GM19025 (cell line): ENCODE measurements at regions not wholly inside any gene's neighbourhood (a gene's known extent, or its start where the extent isn't known, plus 50 kb on each side); places are given as distances from the start of the nearest gene placed in this dataset.
A peak's percentile ranks its signal among the peaks of the same experiment; 100 is the strongest.
"Not testable (repeated sequence)": the region's sequence is repeated elsewhere in the genome, so short reads cannot be mapped to it uniquely, and the experiment has no call there.

Source experiments
- ATAC-seq: cut with Tn5 transposase; IDR thresholded peaks from one replicate; pipeline ENCODE4 v1.9.1; 2021; ENCODE audit warnings: mild to moderate bottlenecking, low read depth, moderate library complexity; ENCODE audit not compliant: unreplicated experiment

GRCh38 chr14:28944605-28945004 lies 178.0 kb downstream of the FOXG1 start:
- no peak for ATAC-seq

GRCh38 chr14:28946267-28946666 lies 179.7 kb downstream of the FOXG1 start:
- ATAC-seq, result no peak

- ATAC-seq, result no peak
These were observed 182.9 kb downstream of the FOXG1 start for GRCh38 chr14:28949503-28949902.

- no peak for ATAC-seq
These were observed 185.6 kb downstream of the FOXG1 start for GRCh38 chr14:28952161-28952560.

GRCh38 chr14:28952666-28953065 lies 186.1 kb downstream of the FOXG1 start:
- no peak for ATAC-seq

- no peak for ATAC-seq
These were observed 187.4 kb downstream of the FOXG1 start for GRCh38 chr14:28953973-28954372.

- peak; percentile 95 for ATAC-seq
These were observed 200.0 kb downstream of the FOXG1 start for GRCh38 chr14:28966416-28967233.

- no peak for ATAC-seq
These were observed 208.5 kb downstream of the FOXG1 start for GRCh38 chr14:28975084-28975483.

GRCh38 chr14:28982228-28982627 lies 215.6 kb downstream of the FOXG1 start:
- no peak for ATAC-seq

- ATAC-seq, result no peak
These were observed 216.7 kb downstream of the FOXG1 start for GRCh38 chr14:28983279-28983678.

- no peak for ATAC-seq
These were observed 220.9 kb downstream of the FOXG1 start for GRCh38 chr14:28987516-28987915.

GRCh38 chr14:28997196-28997595 lies 230.6 kb downstream of the FOXG1 start:
- ATAC-seq, result not testable (repeated sequence)

GRCh38 chr14:28999656-29000055 lies 233.1 kb downstream of the FOXG1 start:
- no peak for ATAC-seq

- ATAC-seq, result no peak
These were observed 239.1 kb downstream of the FOXG1 start for GRCh38 chr14:29005647-29006046.

- ATAC-seq, result no peak
These were observed 241.4 kb downstream of the FOXG1 start for GRCh38 chr14:29007990-29008389.

GRCh38 chr14:29016050-29016900 lies 249.7 kb downstream of the FOXG1 start:
- no peak for ATAC-seq

- ATAC-seq, result not testable (repeated sequence)
These were observed 256.9 kb downstream of the FOXG1 start for GRCh38 chr14:29023505-29023904.

GRCh38 chr14:29027441-29027840 lies 260.9 kb downstream of the FOXG1 start:
- not testable (repeated sequence) for ATAC-seq

GRCh38 chr14:29027941-29028705 lies 261.5 kb downstream of the FOXG1 start:
- ATAC-seq, result not testable (repeated sequence)

GRCh38 chr14:29028973-29029582 lies 262.5 kb downstream of the FOXG1 start:
- no peak for ATAC-seq
